SK-N-SH (cell line): ENCODE measurements at regions not wholly inside any gene's neighbourhood (a gene's known extent, or its start where the extent isn't known, plus 50 kb on each side); places are given as distances from the start of the nearest gene placed in this dataset.
A peak's percentile ranks its signal among the peaks of the same experiment; 100 is the strongest.

Source experiments
- CTCF ChIA-PET: fragments of 300-600, 350-600 bp; formaldehyde crosslinking; extraction: SDS; loops from one replicate; lab custom pipeline; 2021; lab: Yijun Ruan, JAX
- POLR2A ChIA-PET: fragments of 350-600 bp; sonication (Branson Sonifier 250); formaldehyde crosslinking; extraction: SDS; loops from one replicate; lab custom pipeline; 2020; ENCODE audit warnings: antibody characterized with exemption, inconsistent platforms; lab: Yijun Ruan, JAX
- DNase-seq: peaks from one replicate; pipeline ENCODE4 v3.0.0; 2012
- H2AFZ ChIP-seq: fragments of 200-600 bp; sonication (generic); 2 replicates; pipeline ENCODE4 v1.8.1; 2016; ENCODE audit warnings: antibody characterized with exemption, mild to moderate bottlenecking, low read depth
- H3F3A ChIP-seq: fragments of 200-600 bp; sonication (generic); replicated peaks from 2 replicates; pipeline ENCODE3; 2016; ENCODE audit warnings: antibody characterized with exemption, mild to moderate bottlenecking; ENCODE audit not compliant: insufficient read depth
- H3K27ac ChIP-seq, 2 experiments: fragments of 200-500 bp in 1 of 2; fragments of 200-600 bp in 1 of 2; sonication (Bioruptor generic) in 1 of 2; sonication (generic), shearing (Covaris generic) in 1 of 2; 2 replicates each; pipeline versions ENCODE4 v1.5.1 to v1.6.1; 2014 to 2016; ENCODE audit warnings: low read depth in 2 of 2, inconsistent platforms in 1 of 2, low read length in 1 of 2, mild to moderate bottlenecking in 1 of 2, mixed read lengths in 1 of 2
- H3K27me3 ChIP-seq: fragments of 200-600 bp; sonication (generic), shearing (Covaris generic); 2 replicates; pipeline ENCODE4 v1.6.1; 2016; ENCODE audit warnings: mixed run types; ENCODE audit not compliant: insufficient read depth
- H3K36me3 ChIP-seq, 2 experiments: fragments of 200-500 bp in 1 of 2; fragments of 200-600 bp in 1 of 2; sonication (Bioruptor generic) in 1 of 2; sonication (generic) in 1 of 2; replicated peaks in 1 of 2; 2 replicates each; pipeline versions ENCODE3 to v1.5.1; 2014 to 2016; ENCODE audit warnings: low read length in 1 of 2, mild to moderate bottlenecking in 1 of 2; ENCODE audit not compliant: insufficient read depth in 2 of 2, control insufficient read depth in 1 of 2
- H3K4me1 ChIP-seq, 2 experiments: fragments of 200-500 bp in 1 of 2; fragments of 200-600 bp in 1 of 2; sonication (Bioruptor generic) in 1 of 2; sonication (generic), shearing (Covaris generic) in 1 of 2; 2 replicates each; pipeline versions ENCODE4 v1.5.1 to v1.6.1; 2014 to 2016; ENCODE audit warnings: low read depth in 1 of 2, low read length in 1 of 2, mixed run types in 1 of 2; ENCODE audit not compliant: insufficient read depth in 2 of 2, control insufficient read depth in 1 of 2
- H3K4me2 ChIP-seq: fragments of 200-600 bp; sonication (generic), shearing (Covaris generic); 2 replicates; pipeline ENCODE4 v1.6.1; 2017; ENCODE audit warnings: mixed run types
- H3K4me3 ChIP-seq, 2 experiments: fragments of 200-500 bp in 1 of 2; fragments of 200-600 bp in 1 of 2; sonication (Bioruptor generic) in 1 of 2; sonication (generic), shearing (Covaris generic) in 1 of 2; 2 replicates each; pipeline versions ENCODE4 v1.5.1 to v1.8.1; 2014 to 2016; ENCODE audit warnings: low read depth in 2 of 2, inconsistent platforms in 1 of 2, low read length in 1 of 2, mild to moderate bottlenecking in 1 of 2, mixed read lengths in 1 of 2, moderate library complexity in 1 of 2
- H3K79me2 ChIP-seq: fragments of 200-600 bp; sonication (generic); 2 replicates; pipeline ENCODE4 v1.8.1; 2017; ENCODE audit warnings: mild to moderate bottlenecking; ENCODE audit not compliant: insufficient read depth
- H3K9ac ChIP-seq: fragments of 200-600 bp; sonication (generic); 2 replicates; pipeline ENCODE4 v1.6.1; 2017; ENCODE audit warnings: mixed run types
- H3K9me2 ChIP-seq: fragments of 200-600 bp; sonication (generic); 2 replicates; pipeline ENCODE4 v1.6.1; 2017; ENCODE audit warnings: mixed run types
- H3K9me3 ChIP-seq: fragments of 200-600 bp; sonication (generic); 2 replicates; pipeline ENCODE4 v1.6.1; 2017; ENCODE audit warnings: mixed run types, mild to moderate bottlenecking, moderate library complexity
- H4K20me1 ChIP-seq: fragments of 200-600 bp; sonication (generic); 2 replicates; pipeline ENCODE4 v1.6.1; 2017; ENCODE audit warnings: mild to moderate bottlenecking, mixed run types; ENCODE audit not compliant: insufficient read depth
- CHD2 ChIP-seq: fragments of 150-350 bp; IDR thresholded peaks from 2 replicates; pipeline ENCODE4 v1.6.1; 2018; ENCODE audit warnings: low read length; ENCODE audit not compliant: partially characterized antibody
- CTCF ChIP-seq: fragments of 200-600 bp; sonication (generic); IDR thresholded peaks from 2 replicates; pipeline ENCODE4 v1.6.1; 2017; ENCODE audit warnings: antibody characterized with exemption, mild to moderate bottlenecking, moderate library complexity
- ELF1 ChIP-seq: IDR thresholded peaks from 2 replicates; pipeline ENCODE4 v1.4.0; 2012
- EP300 ChIP-seq, 2 experiments: IDR thresholded peaks; 2 replicates each; pipeline versions ENCODE4 v1.4.0 to v1.6.1; 2012; ENCODE audit warnings: borderline replicate concordance in 1 of 2, low read depth in 1 of 2, low read length in 1 of 2
- FOSL2 ChIP-seq: IDR thresholded peaks from 2 replicates; pipeline ENCODE4 v1.4.0; 2012; ENCODE audit warnings: low read depth, mild to moderate bottlenecking, moderate library complexity, borderline replicate concordance
- FOXJ3 ChIP-seq: sonication (generic); formaldehyde crosslinking; IDR thresholded peaks from 2 replicates; pipeline ENCODE4 v1.5.1; 2020; ENCODE audit warnings: mild to moderate bottlenecking, missing genetic modification reagents
- GABPA ChIP-seq: IDR thresholded peaks from 2 replicates; pipeline ENCODE4 v1.4.0; 2012; ENCODE audit warnings: low read depth, mild to moderate bottlenecking
- GATA2 ChIP-seq: sonication (generic); formaldehyde crosslinking; IDR thresholded peaks from 2 replicates; pipeline ENCODE4 v1.5.0; 2020; ENCODE audit warnings: mild to moderate bottlenecking, missing genetic modification reagents
- IRF3 ChIP-seq: fragments of 150-350 bp; IDR thresholded peaks from 2 replicates; pipeline ENCODE4 v1.6.1; 2016; ENCODE audit warnings: mild to moderate bottlenecking, low read depth, low read length
- MAX ChIP-seq: IDR thresholded peaks from 2 replicates; pipeline ENCODE4 v1.4.0; 2012; ENCODE audit warnings: low read depth
- MEF2A ChIP-seq: IDR thresholded peaks from 2 replicates; pipeline ENCODE4 v1.4.0; 2012; ENCODE audit warnings: low read depth, borderline replicate concordance
- PBX3 ChIP-seq: IDR thresholded peaks from 2 replicates; pipeline ENCODE4; 2012
- POLR2AphosphoS5 ChIP-seq: IDR thresholded peaks from 2 replicates; pipeline ENCODE4 v1.6.1; 2012; ENCODE audit warnings: low read depth, low read length
- REST ChIP-seq: IDR thresholded peaks from 2 replicates; pipeline ENCODE4 v1.6.1; 2012; ENCODE audit warnings: mild to moderate bottlenecking, low read depth, low read length, moderate library complexity
- RFX5 ChIP-seq: IDR thresholded peaks from 2 replicates; pipeline ENCODE4 v1.6.1; 2012; ENCODE audit warnings: mild to moderate bottlenecking, improper control_type of control experiment, low read length
- SIN3A ChIP-seq: IDR thresholded peaks from 2 replicates; pipeline ENCODE4 v1.6.1; 2012; ENCODE audit warnings: low read depth, mild to moderate bottlenecking, low read length, moderate library complexity, borderline replicate concordance
- TAF1 ChIP-seq: IDR thresholded peaks from 2 replicates; pipeline ENCODE4 v1.6.1; 2012; ENCODE audit warnings: low read depth, mild to moderate bottlenecking, low read length, moderate library complexity, borderline replicate concordance
- TEAD4 ChIP-seq: IDR thresholded peaks from 2 replicates; pipeline ENCODE4 v1.4.0; 2012; ENCODE audit warnings: mild to moderate bottlenecking, borderline replicate concordance; ENCODE audit not compliant: insufficient read depth
- USF1 ChIP-seq: IDR thresholded peaks from 2 replicates; pipeline ENCODE4 v1.4.0; 2012; ENCODE audit warnings: low read depth, borderline replicate concordance
- YY1 ChIP-seq: IDR thresholded peaks from 2 replicates; pipeline ENCODE4 v1.4.0; 2012; ENCODE audit warnings: low read depth, mild to moderate bottlenecking
- WGBS: methylation state at CpG from one replicate; pipeline ENCODE4 v1.1.6; 2017; ENCODE audit warnings: low lambda C conversion rate; 5-methylcytosine and 5-hydroxymethylcytosine counted together

GRCh38 chr1:60890664-60891063 is 191.7 kb upstream of the NFIA start:
- Histone ChIP-seq H3K9me2 (no peaks in the 10 kb centered on the region), H3K4me3 (no peak overlapping the region), H3K4me2 (no peak overlapping the region), H3K9ac (no peak overlapping the region), H3K4me1 (peaks cover 7 to 63% of the 10 kb centered on the region in 2 experiments; a peak in 2 of 4 replicates), H2AFZ (no peak overlapping the region), H3K27ac (peak overlapping the region in 1 of 2 experiments; percentile 89; a peak in 2 of 4 replicates), H3F3A (no peaks in the 10 kb centered on the region), H4K20me1 (no peaks in the 10 kb centered on the region), H3K9me3 (no peaks in the 10 kb centered on the region), H3K79me2 (no peaks in the 10 kb centered on the region), H3K27me3 (no peaks in the 10 kb centered on the region)
- POLR2A ChIA-PET, result interaction anchor here (1.2 to 2.9 kb wide), 2 partner anchors 11 to 25 kb away, joined by 3 to 9 read pairs; no protein-coding TSS in a partner anchor
- CTCF ChIA-PET, result interaction anchor here (1.0 to 1.6 kb wide), 5 partner anchors 9 to 160 kb away, joined by 3 to 5 read pairs (median 4); no protein-coding TSS in a partner anchor
- DNase-seq, result no peak
- TF ChIP-seq MAX, result no peak
- TF ChIP-seq EP300 (IDR thresholded peaks at IDR 0.05; ENCODE audit: borderline replicate concordance in 1 of 2, low read depth in 1 of 2, low read length in 1 of 2), result no peak
- no peak for TF ChIP-seq USF1
- TF ChIP-seq ELF1, result no peak
- no peak for TF ChIP-seq TEAD4
- no peak for TF ChIP-seq POLR2AphosphoS5
- TF ChIP-seq, all 33 proteins: peak for 0
- no peaks in the 10 kb centered on the region for H3K36me3 ChIP-seq

- Histone ChIP-seq H3K27ac (peak overlapping the region in 1 of 2 experiments; percentile 100; a peak in 2 of 4 replicates), H3K4me2 (no peak overlapping the region), H4K20me1 (no peaks in the 10 kb centered on the region), H3K36me3 (no peaks in the 10 kb centered on the region), H3K27me3 (no peaks in the 10 kb centered on the region), H3K9me2 (no peaks in the 10 kb centered on the region), H3K9me3 (no peaks in the 10 kb centered on the region), H3K79me2 (no peaks in the 10 kb centered on the region), H3F3A (no peaks in the 10 kb centered on the region), H2AFZ (no peak overlapping the region), H3K4me3 (no peak overlapping the region), H3K4me1 (peaks cover 7 to 66% of the 10 kb centered on the region in 2 experiments; a peak in 2 of 4 replicates), H3K9ac (no peak overlapping the region)
- DNase-seq, result no peak
- 80% methylated on average over 2 of the region's 2 CpGs for WGBS
- CTCF ChIA-PET, result interaction anchor here (0.7 to 1.4 kb wide), 3 partner anchors 10 to 135 kb away, joined by 3 to 4 read pairs (median 3); no protein-coding TSS in a partner anchor
- POLR2A ChIA-PET, result interaction anchor here (2.9 kb wide), 1 partner anchor 24 kb away, joined by 9 read pairs; no protein-coding TSS in a partner anchor
- TF ChIP-seq CHD2 (no peak), REST (no peak), YY1 (no peak), PBX3 (no peak), GABPA (no peak), RFX5 (no peak), CTCF (no peak), FOXJ3 (no peak), MEF2A (no peak), IRF3 (no peak), FOSL2 (no peak), GATA2 (CRISPR knock-in tag) (no peak), SIN3A (no peak), TAF1 (no peak)
Measured at GRCh38 chr1:60889709-60890108, 192.7 kb upstream of the NFIA start.
